NOMO-1 treated with DMSO at 0.1 percent for 48 hours (cell line): ENCODE measurements at regions not wholly inside any gene's neighbourhood (a gene's known extent, or its start where the extent isn't known, plus 50 kb on each side); places are given as distances from the start of the nearest gene placed in this dataset.
A peak's percentile ranks its signal among the peaks of the same experiment; 100 is the strongest.

Source experiments
- DNase-seq: peaks from one replicate; lab custom pipeline; 2025; ENCODE audit not compliant: unreplicated experiment; lab: John Stamatoyannopoulos, UW

DNA sequence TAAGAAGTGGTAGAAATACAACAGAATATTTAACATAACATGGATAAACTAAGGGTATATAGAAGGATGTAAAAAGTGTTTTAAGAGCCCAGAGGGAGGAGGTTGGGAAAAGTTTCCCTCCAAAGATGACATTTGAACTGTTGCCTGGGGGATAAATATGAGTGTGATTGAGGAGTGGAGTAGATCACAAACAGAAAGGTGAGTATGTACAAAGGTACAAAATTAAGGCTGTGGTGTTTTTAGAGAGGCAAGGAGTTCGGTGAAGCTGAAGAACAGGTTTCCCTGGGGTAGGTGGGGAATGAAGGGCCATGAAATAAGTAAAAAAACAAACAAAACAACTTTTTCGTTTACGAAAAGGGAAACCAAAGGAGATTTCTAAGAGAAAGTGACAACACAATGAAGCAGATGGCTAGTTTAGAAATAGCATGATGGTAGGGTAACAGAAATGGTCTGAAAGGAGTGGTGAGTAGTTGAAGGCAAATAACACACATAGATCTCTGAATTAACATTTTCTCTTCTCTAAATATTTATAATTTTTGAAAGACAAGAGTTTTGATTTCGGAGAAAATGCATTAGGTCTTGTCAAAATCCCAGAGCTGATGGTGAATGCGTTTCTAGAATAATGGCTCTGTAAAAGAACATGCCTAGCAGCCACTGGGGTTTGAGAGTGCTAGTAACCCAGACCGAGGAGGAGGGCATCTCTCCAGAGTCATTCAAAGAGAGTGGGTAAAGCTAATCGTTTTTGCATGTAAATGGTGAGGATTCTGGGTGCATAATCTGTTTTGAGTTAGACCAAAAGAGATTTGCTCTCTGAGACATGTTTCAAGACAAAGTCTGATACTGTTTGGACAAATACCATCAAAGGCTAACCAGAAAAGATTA lies 240.4 kb upstream of the DCN start:
- DNase-seq: no peak

DNA sequence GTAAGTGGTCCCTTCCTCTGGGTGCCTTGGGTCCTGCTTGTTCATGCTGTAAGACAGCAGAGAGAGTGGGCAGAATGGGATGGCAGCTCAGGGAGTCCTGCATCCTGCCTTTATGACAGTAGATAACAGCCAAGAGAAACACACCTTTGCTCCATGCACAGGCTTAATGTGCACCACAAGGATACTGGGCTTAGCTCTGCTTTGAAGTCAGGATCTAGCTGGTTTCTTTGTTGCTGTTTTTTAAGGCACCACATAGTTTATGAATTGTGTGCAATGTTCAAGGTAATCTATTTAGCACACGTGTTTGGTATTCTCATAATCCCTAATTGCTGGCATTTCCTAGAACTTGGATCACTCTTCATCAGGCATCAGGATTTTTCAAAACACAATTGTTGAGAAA lies 239.5 kb upstream of the DCN start:
- no peak for DNase-seq

DNA sequence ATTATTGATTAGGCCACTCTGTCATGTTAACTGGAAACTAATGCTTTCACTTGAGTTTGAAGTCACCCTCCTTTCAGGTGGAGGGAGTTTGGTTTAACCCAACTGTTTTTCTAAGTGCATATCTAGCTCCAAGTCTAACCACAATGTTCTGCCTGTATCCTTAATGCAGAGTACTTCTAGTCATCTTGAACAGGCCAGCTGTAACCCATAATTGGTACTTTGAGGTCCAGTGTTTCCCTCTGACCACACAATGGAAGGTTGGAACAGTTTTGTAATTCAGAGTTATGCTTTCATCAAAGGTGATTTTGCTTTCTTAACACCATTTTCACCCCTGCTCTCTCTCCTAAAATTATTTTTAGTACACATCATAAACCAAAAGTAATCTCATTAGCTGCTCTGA lies 237.2 kb upstream of the DCN start:
- DNase-seq: no peak

DNA sequence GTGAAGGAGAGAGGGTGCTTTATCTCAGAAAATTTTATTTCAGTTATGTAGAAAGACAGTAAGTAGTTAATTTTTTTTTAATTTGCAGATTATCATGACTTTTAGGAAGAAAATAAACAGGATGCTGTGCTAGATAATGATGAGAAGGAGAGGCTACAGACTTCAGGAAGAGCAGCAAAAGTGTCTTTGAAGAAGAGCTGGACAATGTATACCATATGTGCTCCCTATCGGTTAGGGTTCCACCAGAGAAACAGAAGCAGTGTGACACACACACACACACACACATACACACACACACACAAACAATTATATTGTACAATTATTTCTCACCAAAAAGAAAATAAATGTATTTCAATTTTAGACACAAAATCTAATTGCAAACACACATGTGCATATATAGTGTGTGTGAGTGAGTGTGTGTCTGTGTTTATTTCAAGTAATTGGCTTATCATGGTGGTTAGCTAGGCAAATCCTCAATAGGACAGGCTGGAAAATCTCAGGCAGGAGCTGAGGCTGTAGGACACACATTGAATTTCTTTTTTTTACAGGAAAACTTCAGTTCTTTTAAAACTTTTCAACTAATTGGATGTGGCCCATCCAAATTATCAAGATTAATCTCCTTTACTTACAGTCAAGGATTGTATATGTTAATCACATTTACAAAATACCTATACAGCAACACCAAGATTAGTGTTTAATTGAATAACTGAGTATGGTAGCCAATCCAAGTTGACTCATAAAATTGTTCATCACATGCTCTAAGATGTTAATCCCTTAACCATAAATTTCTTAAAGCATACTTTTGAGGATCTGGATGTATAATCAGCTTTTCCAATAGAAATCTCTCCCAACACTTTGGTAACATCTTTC lies 235.8 kb upstream of the DCN start:
- no peak for DNase-seq

DNA sequence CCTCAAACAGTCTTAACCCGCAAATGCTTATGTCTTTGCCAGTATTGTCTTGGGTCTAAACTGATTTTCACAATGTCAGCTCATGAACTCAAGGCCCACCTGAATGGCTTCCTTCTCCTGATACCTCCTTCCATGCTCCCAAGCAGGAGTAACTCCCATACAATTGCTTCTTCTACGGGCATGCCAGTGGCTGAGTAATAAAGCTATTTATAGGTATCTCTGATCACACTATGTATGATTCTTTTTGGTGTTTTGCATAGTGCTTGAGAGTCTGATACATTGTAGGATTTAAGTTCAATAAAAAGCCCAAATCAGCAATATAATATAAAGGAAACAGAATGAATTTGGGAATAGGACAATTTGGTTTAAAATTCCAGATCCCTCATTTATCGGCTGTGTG lies 235.0 kb upstream of the DCN start:
- DNase-seq: no peak

DNA sequence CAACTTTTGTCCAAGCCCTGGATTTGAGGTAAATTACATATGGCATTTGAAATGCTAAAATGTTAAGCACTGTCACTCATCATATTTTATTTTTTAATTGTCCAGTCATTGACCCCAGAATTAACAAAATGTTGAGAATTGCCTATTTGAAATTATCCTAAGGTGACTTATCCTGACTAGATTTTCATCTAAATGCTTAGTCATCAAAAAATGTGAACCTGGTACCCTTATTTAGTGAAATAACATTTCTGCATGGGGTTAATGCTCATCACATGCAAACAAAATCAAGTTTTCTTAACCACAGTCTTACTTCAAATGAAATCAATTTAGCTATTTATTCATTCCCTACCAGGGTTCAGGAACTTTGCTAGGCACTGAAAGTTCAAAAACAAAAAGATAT lies 232.0 kb upstream of the DCN start:
- DNase-seq: no peak

DNA sequence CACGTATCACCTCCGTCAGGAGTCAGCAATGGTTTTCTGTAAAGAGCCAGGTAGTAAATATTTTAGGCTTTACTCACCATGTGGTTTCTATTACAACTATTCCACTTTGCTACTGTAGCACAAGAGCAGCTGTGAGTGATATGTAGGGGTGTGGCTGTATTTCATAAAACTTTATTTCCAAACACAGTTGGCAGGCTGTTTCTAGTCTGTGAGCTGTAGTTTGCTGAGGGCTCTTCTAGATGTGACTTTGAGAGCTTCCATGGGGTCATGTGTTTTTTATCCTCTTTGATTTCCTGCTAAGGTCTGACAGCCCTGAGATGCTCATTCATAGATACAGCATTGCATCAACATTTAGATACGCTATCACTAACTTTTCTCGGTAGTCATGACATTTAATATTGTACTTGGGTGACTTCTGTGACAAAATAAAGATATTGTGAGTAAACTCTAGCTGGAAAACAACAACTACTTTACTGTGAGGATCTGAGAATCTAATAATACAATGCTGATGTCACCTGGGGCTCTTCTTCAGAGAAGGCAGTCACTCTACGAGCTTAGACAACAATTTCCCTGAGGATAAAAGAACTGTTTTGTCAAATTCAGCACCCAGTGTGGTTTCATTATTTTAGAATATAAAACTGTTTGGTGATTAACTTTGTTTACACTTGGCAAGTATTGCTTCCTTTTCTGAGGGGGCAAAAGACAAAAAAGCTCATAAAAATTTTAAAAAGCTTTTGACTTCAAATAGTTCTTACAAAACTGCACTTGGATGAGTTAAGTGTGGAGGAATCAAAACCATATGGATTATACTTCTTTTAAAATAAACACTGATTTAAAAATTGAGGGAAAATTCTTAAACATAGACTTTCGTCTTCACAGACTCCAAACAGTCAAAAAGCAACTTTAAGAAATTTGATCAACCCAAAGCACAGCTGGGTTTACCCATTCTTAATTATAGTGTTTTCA lies 231.2 kb upstream of the DCN start:
- no peak for DNase-seq

DNA sequence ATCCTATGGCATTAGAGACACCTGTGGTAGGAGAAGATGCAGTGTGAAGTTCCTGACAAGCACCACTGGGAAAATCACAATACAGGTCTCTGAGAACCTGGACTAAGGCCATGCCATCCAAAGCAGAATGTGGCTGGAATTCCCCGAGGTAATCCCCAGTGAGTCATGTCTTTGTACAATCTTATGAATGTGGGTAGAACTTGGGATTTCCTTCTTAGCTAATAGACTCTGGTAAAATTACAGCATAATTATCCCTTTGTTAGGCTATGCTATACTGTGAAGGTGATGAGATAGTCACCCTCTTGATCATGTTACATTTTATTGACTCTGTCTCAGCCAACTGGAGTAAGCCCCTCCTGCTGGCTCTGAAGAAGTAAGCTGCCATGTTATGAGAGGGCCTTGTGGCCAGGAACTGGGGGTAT lies 224.3 kb upstream of the DCN start:
- DNase-seq: no peak

DNA sequence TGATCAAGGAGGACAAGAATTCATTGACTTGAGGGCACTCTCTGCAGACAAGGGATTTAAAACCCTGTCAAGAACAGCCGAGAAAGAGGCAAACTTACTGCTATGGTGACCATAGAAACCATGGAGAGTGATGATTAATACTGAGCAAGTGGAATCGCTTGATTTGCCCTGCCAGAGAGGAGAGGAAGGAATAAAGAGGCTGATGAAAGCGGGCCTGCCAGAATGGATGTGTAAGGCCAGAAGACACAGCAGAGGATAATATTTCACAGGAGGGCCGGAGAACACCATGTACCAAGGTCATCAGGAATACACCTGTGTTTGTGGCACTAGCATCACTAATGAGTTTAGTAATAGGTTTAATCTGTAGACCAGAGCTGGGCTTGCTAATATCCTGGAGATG lies 221.8 kb upstream of the DCN start:
- no peak for DNase-seq

DNA sequence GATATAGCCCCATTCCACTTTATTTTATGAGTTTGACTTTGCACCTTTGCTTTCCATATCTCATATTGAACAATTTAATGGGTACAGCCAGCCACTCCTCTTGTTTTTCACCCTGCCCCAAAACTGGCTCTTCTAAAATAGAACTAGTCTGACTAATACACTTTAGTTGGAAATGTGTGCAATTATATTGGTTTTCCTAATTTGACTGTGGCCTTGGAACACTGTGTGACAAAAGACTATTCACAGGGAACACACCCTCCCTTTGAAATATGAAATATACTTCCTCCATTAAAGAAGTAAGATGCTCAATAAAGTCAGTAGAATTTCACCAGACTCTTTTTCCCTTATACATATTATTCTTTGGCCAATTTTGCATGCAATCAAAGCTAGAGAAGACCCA lies 218.6 kb upstream of the DCN start:
- DNase-seq: no peak

DNA sequence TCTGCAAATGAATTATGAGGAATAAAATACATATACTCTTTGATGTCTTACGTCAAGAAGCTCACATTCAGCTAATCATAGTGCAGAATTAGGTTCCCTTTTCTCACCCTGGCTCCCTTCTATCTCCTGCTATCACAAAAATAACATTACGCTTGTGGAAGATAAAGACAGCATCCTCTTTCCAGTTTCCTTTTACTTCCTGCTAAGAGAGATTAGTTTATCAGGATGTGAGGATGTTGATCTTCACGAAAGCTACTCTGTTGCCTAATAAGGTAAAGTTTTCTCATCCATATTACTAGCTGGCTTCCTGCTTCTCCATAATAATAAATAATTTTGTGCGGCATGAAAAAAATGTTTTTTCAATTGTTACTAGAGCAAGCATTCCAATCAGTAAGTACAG lies 217.7 kb upstream of the DCN start:
- peak; percentile 4 for DNase-seq

DNA sequence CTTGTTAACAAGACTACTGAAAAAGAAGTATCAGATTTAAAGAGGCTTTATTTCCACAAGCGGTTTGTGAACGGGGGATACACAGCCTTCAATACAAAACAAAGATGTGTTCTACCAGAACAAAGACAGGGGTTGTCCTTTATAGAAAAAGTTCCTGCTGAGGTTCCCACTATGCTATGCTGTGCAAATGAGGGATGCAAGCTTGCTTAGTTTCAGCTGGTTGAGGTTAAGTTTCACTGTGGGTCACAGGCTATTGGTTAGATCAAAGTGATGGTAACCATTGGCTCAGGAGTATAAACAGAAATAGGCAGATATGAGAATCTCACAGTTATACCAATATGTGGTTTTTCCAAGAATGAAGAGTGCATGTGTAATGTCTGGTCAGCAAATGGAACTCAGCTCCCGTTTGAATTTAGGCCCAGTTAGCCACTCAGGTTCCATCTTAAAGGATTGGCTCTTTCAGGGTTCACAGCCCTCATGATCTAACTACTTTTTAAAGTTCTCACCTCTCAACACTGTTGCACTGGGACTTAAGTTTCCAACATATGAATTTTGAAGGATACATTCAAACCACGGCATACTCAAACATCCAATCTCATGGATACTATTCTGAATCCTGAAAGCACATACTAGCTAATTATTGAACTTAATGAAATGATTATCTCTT lies 215.4 kb upstream of the DCN start:
- no peak for DNase-seq

DNA sequence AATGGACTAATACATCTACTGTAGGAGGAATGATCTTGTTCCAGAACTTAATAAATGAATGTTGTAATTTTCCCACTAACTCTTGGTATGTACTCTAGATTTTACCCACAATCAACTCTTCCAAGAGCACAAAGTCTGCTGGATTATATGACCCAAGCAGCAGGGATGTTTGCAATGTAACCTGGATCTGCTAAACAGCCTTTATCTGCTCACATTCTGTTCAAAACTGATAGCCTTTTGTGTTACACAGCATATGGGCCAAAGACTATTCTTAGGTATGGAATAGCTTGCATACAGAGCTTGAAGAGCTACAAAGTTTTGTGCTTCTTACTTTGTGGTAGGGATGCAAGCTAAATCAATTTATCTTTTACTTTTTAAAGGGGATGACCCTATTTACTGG lies 213.7 kb upstream of the DCN start:
- DNase-seq: no peak

DNA sequence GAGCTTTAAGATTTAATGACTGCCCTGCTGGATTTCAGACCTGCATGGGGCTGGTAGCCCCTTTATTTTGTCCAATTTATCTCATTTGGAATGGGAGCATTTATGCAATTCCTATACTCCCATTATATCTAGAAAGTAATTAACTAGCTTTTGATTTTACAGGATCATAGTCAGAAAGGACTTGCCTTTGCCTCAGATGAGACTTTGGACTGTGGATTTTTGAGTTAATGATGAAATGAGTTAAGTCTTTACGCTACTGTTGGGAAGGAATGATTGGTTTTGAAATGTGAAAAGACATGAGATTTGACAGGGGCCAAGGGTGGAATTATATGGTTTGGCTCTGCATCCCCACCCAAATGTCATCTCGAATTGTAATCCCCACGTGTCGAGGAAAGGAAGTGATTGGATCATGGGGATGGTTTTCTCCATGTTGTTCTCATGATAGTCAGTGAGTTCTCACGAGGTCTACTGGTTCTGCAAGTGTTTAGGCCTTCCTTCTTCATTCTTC lies 213.1 kb upstream of the DCN start:
- no peak for DNase-seq

DNA sequence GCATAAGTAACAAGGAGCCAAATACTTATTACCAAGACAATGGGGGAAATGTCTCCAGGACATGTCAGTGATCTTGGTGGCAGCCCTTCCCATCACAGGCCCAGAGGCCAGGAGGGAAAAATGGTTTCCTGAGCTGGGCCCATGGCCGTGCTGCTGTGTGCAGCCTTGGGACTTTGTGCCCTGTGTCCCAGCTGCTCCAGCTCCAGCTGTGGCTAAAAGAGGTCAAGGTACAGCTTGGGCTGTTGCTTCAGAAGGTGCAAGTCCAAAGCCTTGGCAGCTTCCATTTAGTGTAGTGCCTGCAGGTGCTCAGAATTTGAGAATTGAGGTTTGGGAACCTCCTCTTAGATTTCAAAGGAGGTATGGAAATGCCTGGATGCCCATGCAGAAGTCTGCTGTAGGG lies 212.3 kb upstream of the DCN start:
- no peak for DNase-seq

DNA sequence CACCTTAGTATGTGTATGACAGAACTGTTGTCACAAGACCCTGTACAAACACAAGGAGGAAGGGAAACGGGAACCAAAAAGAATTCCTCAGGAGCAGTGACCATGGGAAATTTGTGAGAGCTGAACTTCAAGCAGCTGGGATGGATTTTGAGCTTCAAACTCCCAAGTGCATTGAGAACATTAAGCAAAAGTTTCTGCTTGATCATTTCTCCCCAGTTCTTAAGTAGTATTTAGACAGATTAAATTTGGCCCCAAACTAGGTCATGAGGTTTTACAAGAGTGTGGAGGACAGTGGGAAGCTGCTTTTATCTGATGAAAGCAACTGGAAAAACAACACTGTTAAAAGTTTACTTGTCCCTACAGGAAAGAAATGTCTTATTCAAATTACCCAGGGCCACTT lies 206.0 kb upstream of the DCN start:
- DNase-seq: no peak

DNA sequence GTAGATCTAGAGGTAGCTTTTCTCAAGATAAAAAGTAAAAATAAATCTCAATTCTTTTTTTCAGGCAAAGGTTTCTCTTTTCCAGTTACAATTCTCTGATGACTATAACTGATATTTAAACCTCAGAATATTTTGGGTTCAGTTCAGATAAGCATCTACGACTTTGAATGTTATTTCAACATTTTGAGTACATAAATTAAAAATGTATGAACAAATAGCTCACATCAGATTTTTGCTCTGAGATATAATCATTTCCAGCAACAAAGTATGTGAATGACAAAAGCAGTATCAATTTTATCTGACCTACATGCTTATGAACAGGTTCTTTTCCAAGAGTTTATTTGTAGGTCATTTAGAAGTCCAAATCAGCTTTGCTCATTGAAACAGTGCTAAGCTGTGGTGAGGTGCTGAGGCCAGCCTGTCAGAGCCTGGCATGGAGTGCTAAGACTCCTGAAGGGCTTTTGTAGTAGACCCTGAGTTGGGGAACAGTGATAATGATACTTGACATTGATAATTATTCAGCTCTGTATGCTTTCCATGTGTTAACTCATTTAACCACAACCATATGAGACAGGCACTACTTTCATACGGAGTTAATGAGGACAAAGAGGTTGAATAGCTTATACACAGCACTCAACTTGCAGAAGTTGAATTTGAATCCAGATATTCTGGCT lies 205.0 kb upstream of the DCN start:
- no peak for DNase-seq

DNA sequence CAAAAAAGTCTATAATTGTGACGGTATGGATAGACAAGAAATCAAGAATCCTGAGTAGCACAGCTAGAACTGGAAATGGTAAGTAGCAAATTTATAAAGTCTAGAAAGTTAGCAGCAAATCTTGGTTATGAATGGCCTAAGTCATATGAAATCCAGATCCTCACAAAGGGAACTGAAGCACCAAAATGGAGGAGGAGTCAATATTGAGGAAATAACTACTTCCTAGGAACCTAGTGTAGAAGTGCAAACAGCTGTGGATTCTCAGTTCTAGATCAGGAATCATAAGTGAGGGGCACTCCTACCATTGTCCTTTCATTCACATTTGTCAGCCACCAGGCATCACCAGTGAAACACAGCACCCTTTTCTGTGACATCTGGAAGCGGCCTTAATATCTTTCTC lies 202.2 kb upstream of the DCN start:
- no peak for DNase-seq

DNA sequence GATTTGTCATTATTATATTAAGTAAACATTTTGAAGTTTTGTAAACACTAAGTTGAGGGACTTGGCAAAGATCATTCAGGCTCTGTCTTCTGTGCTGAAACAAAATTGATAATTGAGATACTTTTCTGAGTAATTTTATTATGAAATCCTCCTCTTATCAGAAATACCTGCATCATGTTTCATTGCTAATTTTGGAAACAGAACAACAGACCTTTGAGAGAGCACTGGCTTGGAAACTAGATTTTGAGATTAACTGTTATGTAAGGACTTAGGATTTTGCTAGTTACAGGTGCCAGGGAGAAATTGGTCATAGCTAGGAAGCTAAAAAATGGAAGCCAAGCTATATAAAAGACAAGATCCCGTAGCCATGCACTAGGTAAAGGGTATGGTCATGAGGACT lies 201.7 kb upstream of the DCN start:
- no peak for DNase-seq

DNA sequence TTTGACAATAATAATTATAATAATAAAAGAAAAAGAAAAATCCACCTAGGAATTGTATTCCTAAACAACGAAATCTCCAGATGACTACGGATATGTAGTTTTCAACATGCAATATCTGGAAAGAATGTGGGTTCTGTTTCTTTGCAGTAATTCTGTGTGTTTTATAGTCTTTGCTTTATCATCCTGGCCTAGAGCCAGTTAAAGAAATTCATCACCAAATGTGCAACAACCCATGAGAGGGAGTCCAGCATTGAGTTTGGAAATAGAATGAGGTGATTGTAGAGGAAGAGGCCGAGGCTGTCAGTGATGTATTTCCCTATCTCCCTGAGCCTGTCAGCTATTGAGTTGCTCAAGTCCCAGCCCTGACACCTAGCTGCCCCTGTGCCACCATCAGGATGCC lies 200.5 kb upstream of the DCN start:
- no peak for DNase-seq
